GM21619 (cell line): ENCODE measurements at regions not wholly inside any gene's neighbourhood (a gene's known extent, or its start where the extent isn't known, plus 50 kb on each side); places are given as distances from the start of the nearest gene placed in this dataset.
"Not testable (repeated sequence)": the region's sequence is repeated elsewhere in the genome, so short reads cannot be mapped to it uniquely, and the experiment has no call there.

Experiments
- ATAC-seq: cut with Tn5 transposase; IDR thresholded peaks from one replicate; pipeline ENCODE4 v1.9.1; 2021; ENCODE audit not compliant: unreplicated experiment

DNA sequence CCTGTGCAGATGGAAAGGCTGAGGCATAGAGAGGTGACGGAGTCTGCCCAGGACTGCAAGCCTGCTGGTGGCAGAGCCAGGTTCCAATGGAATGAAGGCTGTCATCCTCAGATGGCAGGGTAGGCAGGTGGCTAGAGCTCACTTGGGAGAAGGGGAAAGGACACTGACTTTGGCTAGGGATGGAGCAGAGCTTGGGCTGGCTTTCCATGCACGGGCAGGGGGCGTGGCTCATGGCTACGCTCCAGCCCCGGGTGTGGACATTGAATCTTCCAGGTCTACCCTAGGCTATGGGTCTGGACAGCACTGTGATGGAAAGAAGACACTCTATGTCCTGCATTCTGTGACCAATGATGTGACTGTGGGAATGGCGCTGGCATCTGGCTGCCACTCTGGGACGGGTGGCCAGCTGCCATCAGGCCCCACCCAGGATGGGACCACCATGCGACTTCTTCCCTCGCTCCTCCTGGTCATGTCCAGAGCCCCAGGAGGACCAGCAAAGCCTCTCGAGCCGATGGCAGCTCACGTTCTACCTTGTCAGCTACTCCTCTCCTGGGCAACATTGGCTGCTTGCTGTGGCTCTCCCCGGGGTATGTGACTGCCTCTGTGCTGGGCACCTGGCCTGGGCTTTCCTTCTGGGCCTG, 398.7 kb downstream of the TMEM121 start:
- ATAC-seq = no peak

DNA sequence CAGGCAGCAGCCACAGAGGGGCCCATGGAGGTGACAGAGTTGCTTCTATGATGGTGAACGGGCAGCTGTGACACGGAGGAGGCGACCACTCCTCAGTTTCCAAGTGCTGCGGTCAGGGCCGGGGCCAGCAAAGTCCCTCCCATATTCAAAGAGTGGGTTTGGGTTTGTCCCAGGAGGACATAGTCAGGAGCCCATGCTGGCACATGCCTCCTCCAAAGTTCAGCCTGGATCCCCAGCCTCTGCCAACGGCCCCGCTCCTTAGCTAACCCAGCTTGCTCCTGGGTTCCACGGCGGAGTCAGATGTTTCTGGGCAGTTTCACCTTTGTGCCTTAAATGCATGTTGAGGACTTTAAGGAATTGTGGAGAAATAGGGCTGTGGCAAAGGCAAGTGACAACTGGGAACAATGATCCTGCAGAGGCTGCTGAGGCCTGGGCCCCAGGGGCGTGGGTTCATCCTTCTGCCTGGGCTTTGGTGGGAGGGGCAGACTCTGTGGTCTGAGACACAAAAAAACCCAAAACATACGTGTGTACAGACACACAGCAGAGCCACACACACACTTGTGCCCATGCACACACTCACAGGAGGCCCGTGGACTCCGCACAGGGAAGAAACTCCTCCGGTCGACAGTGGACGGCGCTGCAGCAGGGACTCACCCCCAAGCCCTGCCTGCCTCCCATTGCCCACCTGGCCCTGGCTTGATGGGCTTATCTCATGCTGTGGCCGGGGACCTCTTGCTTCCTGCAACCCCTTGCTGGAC, 399.4 kb downstream of the TMEM121 start:
- no peak for ATAC-seq

DNA sequence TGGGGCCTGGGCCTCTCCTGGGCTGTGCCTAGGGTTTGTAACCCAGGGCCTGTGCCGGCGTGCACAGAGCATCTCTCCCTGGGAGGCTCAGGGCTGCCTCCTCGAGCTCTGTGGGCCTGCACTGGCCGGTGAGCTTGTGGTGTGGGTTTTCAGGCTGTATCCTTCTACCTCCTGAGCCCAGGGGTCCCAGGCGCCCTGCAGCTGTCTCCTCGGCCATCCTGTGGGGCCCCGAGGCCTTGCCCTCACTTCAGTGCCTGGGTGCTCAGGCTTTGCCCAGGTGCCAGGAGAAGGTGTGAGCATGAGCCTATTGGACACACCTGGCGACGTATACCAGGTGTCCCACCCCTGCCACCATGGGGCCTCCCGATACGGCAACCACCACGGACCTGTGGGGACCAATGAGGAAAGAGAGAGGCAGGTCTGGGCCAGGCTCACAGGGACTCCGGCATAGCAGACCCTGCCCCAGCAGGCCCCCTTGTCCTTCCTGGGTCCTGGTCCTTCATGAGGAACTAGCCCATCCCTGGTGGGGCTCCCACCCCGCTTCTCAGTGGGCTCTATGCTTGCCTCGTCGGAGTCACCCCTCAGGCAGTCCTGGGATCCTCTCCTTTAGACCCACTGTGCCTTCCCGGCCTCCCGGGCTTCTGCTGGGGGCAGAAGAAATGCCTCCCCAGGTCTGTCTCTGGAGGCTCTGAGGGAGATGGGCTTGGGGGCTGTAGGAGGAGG, 400.2 kb downstream of the TMEM121 start:
- ATAC-seq = no peak

DNA sequence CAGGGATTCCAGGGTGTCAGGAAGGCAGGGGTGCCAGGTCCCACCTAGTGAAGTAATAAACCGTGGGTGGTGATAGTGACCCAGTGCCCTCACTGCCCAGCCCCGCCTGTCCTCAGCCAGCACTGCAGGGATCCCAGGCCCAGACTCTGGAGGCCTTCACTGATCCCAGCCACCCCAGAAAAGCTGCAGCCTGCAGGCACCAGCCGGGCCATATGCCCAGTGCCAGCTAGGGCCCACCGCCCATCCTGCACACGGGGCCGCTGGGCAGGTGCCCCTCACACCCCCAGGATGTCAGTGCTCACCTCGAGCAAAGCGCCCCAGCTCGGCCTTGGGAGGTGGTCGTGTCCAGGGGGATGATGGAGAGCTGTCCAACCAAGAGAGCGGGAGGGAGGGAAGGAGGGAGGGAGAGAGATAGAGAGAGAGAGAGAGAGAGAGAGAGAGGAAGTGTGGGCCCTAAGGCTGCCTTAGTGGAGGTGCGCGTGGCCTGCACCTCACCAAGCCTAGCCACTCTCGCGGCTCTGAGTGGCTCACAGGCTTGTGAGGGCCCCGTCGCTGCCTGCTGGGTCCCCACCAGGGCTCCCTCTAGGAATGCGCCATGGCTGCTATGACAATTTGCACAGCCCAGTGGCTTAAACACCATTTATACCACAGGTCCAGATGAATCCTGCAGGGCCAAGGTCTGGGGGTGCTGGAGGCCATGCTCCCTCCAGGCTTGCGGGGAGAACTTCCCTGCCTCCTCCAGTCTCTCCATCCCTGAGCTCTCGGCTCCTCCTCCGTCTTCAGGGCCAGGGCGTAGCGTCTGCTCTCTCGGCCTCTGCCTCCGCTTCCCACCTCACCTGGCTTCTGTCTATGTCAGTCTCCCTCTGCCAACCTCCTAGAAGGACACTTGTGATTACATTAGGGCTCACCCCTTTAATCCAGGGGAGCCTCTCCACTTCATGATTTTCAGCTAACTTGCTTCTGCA, 401.0 kb downstream of the TMEM121 start:
- no peak for ATAC-seq

DNA sequence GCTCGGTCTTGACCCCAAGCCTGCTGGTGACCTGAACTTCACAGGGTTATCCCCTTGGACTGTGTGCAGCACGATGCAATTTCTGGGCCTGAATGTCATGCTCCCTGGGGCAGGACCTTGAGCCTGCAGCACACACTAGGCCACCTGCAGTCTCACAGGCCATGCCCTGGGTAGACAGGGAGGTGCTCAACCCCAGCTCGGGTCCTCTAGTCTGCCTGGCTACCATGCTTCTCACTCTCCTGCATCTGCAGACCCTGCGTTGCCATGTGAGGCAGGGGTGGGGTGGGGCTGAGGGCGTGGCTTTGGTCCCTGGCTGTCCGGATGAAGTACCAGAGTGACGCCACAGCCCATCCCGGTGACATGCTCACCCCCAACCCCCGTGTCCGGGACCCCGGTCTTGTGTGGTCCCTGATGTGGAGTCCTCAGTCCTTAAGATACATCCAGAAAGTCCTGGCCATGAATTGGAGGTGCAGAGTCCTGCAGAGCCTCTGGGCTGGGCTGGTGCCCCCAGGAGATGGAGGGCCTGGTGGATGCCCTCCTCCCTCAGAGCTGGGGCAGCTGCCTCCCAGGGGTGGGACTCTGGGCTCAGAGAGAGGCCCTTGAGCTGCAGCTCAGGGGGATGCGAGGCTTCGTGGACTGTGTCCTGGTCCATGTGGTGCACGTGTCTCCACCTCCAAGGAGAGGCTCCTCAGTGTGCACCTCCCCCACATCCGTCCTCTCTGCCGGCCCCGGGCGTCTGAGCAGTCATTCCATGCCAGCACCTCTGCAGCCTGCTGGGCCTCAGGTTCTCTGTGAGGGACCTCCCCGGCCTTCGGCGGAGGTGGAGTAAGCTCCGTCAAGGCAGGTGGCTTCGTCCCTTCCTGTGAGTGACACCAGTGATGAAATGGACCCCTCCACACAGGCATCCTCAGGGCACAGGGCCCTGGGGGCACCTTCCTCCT, 402.1 kb downstream of the TMEM121 start:
- not testable (repeated sequence) for ATAC-seq

DNA sequence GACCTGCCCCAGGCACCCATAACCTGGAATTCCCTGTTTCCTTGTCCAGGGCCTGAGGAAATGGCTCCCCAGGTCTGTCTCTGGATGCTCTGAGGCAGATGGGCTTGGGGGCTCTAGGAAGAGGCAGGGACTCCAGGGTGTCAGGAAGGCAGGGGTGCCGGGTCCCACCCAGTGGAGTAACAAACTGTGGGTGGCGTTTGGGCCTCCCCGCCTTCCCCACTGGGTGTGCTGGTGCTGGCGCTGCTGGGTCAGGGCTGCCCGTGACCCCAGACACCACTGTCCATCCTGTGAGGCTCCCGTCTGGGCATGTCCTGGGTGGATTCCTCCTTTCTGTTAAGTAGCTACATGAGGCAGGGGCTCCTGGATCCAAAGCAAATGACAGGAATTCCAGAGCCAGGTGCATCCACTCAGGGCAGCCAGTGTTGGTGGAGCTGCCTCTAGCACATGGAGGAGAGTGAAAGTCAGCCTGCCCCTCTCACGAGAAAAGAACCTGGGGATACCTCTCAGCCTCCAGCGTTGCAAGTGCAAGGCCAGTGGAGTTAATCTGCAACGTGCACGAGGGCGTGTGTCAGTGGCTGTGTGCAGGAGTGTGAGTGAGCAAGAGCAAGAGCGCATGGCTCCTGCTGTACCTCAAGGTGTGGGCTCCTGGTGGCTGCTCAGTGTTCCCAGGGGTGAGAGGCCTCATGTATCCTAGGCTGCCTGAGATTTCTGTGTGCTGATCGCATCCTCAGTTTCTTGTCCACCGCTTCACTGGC, 403.1 kb downstream of the TMEM121 start:
- no peak for ATAC-seq

DNA sequence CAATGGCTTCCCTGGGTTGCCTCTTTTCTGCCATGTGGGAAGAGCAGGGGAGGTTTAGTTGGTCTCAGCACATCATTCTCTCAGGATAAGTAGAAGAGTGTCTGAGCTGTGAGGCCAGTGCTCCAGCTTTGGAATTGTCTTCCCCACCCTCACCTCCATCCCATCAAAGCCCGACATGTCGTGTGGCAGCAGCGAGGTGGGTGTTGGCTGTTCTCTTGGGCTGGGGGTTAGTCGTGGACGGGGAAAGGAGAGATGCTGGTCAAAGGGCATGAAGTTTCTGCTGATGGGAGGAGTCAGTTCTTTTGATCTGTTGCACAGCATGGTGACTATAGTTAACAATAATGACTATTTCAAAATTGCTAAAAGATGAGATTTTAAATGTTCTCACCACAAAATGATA, 404.2 kb downstream of the TMEM121 start:
- ATAC-seq = no peak

DNA sequence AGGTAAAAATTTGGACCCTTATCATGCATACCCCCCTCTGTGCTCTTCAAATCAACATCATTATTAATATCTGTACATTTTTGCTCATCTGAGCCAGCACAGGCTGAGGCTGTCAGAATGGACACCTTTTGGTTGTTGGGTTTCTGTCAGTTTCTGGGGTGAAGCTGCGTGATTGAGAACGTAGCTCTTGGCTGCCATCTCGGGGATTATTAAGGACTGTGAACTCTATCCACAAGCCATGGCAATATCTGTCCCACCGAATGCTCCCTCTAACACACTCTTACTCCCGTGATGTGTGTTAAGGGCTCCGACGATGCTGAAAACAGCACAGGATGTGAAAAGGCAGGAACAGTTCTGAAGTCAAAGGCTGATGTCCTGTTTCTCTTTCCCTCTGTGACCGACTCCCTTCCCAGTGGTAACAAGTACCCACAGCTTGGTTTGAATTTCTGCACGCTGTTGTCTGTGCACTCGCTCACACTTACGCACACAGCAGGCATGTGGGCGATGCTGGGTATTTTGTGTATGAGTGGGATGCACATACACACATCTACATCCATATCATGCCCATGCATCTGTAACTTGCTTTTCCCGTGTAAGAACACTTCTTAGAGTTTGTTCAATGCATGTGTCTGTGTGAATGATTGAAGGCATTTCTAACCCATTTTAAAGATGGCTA, 405.6 kb downstream of the TMEM121 start:
- no peak for ATAC-seq

DNA sequence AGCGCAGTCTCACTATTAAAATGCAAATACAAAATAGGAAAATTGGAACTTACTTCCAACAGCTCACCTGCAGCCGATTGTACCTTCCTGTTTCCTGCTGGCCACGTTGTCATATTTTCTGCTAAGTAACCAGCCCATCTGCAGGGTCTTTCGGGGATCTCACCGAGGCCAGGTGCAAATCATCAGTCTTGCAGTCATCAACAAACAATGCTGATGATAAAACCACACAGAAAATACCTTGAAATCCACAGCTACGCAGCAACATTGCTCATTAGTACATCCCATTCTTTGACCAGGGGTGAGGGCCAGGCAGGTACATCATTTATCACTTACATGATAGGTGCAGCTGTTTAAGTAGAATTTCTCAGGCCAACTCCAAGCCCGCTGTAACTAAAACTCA, 406.9 kb downstream of the TMEM121 start:
- ATAC-seq = no peak

DNA sequence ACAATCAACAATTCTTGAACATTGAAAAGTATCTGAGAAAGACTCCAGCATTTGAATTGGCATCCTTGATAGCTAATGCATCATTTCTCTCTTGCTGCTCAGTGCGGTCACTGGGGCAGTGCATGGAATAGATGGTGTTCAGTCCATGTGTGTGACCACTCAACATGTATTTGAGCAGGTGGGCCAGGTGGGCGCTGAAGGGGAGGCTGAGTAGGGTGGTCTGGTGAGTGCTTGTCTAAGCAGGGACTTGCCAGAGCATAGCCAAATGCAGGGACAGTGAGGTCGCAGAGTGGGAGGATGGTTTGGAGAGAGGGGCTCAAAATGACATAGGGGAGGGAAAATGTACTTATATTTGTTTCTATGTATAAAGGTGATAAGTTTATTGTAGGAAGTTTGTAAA, 409.0 kb downstream of the TMEM121 start:
- no peak for ATAC-seq

DNA sequence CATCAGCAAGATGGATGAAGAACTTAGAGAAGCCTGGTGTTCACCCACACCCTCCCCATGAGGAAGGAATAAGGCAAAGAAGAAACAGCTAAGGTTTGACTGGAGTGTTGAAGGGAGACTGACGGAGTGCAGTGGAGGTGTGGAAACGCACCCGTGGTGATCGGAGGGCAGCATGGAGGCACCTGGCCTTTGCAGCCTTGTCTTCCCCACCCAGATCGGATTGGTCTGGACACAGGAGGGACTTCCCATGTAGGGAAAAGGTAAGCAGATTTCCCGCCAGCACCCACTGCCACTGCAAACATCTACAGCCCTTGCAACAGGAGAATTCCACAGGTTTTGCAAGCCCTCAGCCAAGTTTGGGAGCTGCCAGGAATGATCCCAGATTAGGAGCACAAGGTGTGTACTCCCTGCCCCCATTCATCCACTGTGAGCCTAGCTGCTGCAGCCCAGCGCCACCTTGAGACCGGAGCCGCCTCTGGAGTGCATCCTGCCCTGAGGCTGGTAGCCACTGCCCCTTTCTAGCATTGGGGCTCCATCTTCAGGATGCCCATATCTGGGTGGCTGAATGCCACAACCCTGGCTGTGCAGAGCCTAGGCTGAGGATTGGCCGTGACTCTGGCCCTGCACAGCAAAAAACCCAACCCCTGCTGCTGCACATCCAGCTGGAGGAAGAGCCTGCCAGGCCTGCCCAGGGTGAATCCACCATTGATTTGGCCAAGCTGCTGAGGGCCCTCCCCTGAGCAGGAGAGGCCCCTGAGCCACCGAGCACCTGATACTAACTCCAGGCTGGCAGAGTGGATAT, 411.1 kb downstream of the TMEM121 start:
- no peak for ATAC-seq

DNA sequence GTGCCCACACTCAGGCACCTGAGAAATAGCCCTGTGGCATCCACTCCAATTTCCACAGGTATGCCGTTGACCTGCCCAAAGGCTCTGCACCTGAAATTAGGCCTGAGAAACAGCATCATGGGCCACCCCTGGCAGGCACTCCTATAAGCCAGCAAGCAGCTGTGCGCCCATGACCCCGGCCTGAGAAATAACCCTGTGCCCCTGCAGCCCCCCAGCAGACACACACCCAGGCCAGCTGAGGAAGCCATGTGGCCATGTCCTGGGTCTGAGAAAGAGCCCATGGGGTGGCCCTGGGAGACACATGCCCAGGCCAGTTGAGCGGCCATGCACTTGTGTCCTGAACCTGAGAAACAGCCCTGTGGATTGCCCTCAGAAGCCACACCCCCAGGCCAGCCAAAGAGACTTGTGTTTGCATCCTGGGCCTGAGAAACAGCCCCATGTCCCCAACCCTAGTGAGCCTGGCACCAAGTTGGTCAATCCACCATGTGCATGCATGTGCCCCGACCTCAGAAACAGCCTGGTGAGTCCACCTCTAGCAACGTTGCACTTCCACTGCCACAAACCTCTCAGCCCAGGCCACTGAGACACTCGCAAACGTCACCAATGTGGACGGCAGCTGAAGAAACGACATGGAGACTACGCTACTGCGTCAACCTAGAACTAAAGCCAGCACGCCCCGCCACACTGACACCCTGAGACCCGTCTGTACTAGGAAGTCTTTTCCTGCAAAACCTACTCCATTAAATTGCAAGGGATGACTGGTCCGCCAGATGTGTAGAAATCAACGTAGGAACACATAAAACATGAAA, 411.9 kb downstream of the TMEM121 start:
- ATAC-seq = no peak

DNA sequence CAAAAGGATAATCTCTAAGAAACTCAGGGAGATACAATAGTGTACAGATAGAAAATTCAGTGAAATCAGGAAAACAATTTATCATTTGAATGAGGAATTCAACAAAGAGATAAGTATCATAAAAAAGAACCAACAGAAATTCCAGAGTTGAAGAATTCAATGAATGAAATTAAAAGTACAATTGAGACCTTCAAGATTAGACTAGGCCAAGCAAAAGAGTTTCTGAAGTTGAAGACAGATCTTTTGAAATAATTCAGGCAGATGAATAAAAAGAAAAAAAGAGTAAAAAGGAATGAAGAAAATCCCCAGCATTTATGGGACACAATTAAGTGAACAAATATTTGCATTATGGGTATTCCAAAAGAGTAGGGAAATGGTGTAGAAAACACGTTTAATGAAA, 412.6 kb downstream of the TMEM121 start:
- no peak for ATAC-seq

DNA sequence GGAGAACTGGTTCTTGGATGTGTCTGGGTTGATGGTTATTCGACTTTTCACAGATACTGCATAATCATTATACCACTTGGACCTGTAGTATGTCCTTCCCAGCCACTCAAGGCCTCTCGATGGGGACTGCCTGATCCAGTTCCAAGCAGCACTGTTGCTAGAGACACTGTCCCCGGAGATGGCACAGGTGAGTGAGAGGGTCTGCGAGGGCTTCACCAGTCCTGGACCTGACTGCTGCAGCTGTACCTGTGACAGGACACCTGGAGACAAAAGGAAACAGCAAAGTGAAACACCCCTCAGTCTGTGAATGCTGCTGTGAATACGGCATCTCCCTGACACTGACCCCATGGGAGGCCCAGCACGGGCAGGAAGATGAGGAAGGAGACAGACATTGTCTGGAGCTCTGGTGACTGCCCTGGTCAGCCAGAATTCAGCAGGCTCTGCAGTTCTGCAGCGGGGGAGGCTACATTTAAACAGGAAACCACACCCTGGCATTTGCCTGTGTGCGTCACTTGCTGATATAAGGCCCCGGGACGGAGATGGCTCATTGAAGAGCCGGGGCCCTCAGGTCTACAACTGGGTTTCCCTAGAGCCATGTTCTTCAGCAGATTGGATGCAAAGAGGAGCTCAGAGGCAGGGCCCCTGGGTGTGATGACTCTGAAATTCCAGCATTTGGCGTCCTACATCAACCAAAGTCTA, 413.6 kb downstream of the TMEM121 start:
- ATAC-seq = no peak

DNA sequence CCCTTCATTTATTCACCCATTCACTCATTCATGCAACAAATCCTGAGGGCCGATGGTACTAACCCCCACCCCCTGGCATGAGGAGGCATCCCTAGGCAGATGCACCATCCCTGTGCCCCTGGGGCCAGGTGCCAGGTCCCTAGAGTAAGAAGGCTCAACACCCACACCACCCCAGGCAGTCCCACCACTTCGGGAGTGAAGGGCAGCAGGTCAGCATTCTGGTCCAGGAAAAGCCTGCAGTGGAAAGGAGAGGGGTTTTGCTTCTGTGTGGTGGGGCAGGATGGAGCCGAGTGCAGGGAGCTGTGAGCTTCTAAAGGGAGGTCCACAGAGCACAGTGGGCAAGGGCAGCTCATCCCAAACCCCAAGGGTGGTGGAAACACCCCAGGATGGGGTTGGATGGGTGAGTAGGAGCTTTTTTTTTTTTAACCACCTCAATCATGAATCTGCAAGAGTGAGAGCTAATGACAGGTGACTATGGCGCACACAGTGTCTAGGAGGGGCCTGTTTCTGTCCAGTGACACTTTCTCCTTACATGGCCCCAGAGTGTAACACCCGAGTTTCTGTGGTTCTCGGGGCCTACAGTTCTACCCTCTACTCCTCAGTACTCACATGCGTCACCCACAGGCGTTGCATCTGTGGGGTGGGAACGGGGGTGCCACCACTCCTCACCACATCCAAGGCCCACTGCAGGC, 414.3 kb downstream of the TMEM121 start:
- no peak for ATAC-seq
